Coronary artery (tissue), 2 donors: ENCODE measurements at regions not wholly inside any gene's neighbourhood (a gene's known extent, or its start where the extent isn't known, plus 50 kb on each side); places are given as distances from the start of the nearest gene placed in this dataset.

ENCODE experiments used
- DNase-seq: peaks from one replicate; pipeline ENCODE4 v3.0.0-alpha.2; 2017; ENCODE audit warnings: low spot score
- H3K27ac ChIP-seq, 2 donors: fragments of 200-600 bp; sonication (generic); one replicate each; pipeline ENCODE4 v1.5.1; 2016 to 2019
- H3K4me3 ChIP-seq: fragments of 200-600 bp; sonication (generic); 2 replicates; pipeline ENCODE4 v1.5.1; 2016; ENCODE audit warnings: mild to moderate bottlenecking, moderate library complexity
- CTCF ChIP-seq: fragments of 200-600 bp; sonication (generic); IDR thresholded peaks from one replicate; pipeline ENCODE4 v1.5.1; 2019; ENCODE audit warnings: antibody characterized with exemption

- TF ChIP-seq CTCF, result no peak
- DNase-seq, result no peak
- Histone ChIP-seq H3K27ac (no peak overlapping the region), H3K4me3 (no peak overlapping the region)
These were observed 568.5 kb upstream of the SLC8A1 start for GRCh38 chr2:41020358-41020757.

- Histone ChIP-seq H3K27ac (no peak overlapping the region), H3K4me3 (no peak overlapping the region)
- no peak for DNase-seq
- no peak for TF ChIP-seq CTCF
These were observed 572.9 kb upstream of the SLC8A1 start for GRCh38 chr2:41024816-41025215.

GRCh38 chr2:41026613-41027012 is 574.7 kb upstream of the SLC8A1 start:
- Histone ChIP-seq H3K4me3 (no peak overlapping the region), H3K27ac (no peak overlapping the region)
- DNase-seq, result no peak
- TF ChIP-seq CTCF, result no peak

- no peak overlapping the region for H3K27ac ChIP-seq
- TF ChIP-seq CTCF, result no peak
- no peak overlapping the region for H3K4me3 ChIP-seq
- DNase-seq, result no peak
These were observed 575.2 kb upstream of the SLC8A1 start for GRCh38 chr2:41027095-41027494.

GRCh38 chr2:41031282-41031681 is 579.4 kb upstream of the SLC8A1 start:
- H3K4me3 ChIP-seq, result no peak overlapping the region
- H3K27ac ChIP-seq, result no peak overlapping the region
- no peak for TF ChIP-seq CTCF

GRCh38 chr2:41032715-41033114 is 580.8 kb upstream of the SLC8A1 start:
- Histone ChIP-seq H3K27ac (no peak overlapping the region), H3K4me3 (no peak overlapping the region)
- DNase-seq, result no peak
- TF ChIP-seq CTCF, result no peak

More at GRCh38 chr2:41031282-41031681, 579.4 kb upstream of the SLC8A1 start:
- no peak for DNase-seq

- no peak overlapping the region for H3K4me3 ChIP-seq
- no peak for TF ChIP-seq CTCF
- H3K27ac ChIP-seq, result no peak overlapping the region
- no peak for DNase-seq
These were observed 581.2 kb upstream of the SLC8A1 start for GRCh38 chr2:41033127-41033526.
